Osteoblast (primary cell): ENCODE measurements at regions not wholly inside any gene's neighbourhood (a gene's known extent, or its start where the extent isn't known, plus 50 kb on each side); places are given as distances from the start of the nearest gene placed in this dataset.

ENCODE experiments used
- DNase-seq: peaks from one replicate; pipeline ENCODE4 v3.0.0; 2011; ENCODE audit warnings: low spot score, mixed read lengths; ENCODE audit not compliant: insufficient read length; ENCODE audit errors: missing footprints
- H2AFZ ChIP-seq: 2 replicates; pipeline ENCODE4 v1.6.0; 2011; ENCODE audit warnings: mild to moderate bottlenecking, low read length
- H3K27ac ChIP-seq: 2 replicates; pipeline ENCODE4 v1.5.1; 2011; ENCODE audit warnings: mild to moderate bottlenecking, low read depth, low read length, moderate library complexity
- H3K27me3 ChIP-seq: 2 replicates; pipeline ENCODE4 v1.6.0; 2012; ENCODE audit warnings: mild to moderate bottlenecking, control low read depth, inconsistent platforms, low read length, moderate library complexity; ENCODE audit not compliant: insufficient read depth
- H3K36me3 ChIP-seq: 2 replicates; pipeline ENCODE4 v1.5.1; 2011; ENCODE audit warnings: mild to moderate bottlenecking, low read length, control low read depth, moderate library complexity; ENCODE audit not compliant: insufficient read depth
- H3K4me1 ChIP-seq: 2 replicates; pipeline ENCODE4 v1.5.1; 2011; ENCODE audit warnings: mild to moderate bottlenecking, low read length, control low read depth, moderate library complexity; ENCODE audit not compliant: insufficient read depth
- H3K4me2 ChIP-seq: 2 replicates; pipeline ENCODE4 v1.6.0; 2011; ENCODE audit warnings: mild to moderate bottlenecking, low read length; ENCODE audit not compliant: insufficient read depth
- H3K4me3 ChIP-seq: fragments of 200-600 bp; sonication (generic); 3 replicates; pipeline ENCODE4 v1.5.1; 2012; ENCODE audit warnings: mild to moderate bottlenecking, low read length, inconsistent platforms; ENCODE audit not compliant: insufficient read depth
- H3K79me2 ChIP-seq: 2 replicates; pipeline ENCODE4 v1.6.0; 2012; ENCODE audit warnings: mild to moderate bottlenecking, low read length, control low read depth, inconsistent platforms; ENCODE audit not compliant: insufficient read depth
- H3K9me3 ChIP-seq: 2 replicates; pipeline ENCODE4 v1.5.1; 2011; ENCODE audit warnings: low read depth, low read length, control low read depth
- H4K20me1 ChIP-seq: 2 replicates; pipeline ENCODE4 v1.6.0; 2012; ENCODE audit warnings: mild to moderate bottlenecking, low read length, control low read depth; ENCODE audit not compliant: insufficient read depth
- CTCF ChIP-seq: IDR thresholded peaks from 2 replicates; pipeline ENCODE4 v1.5.1; 2011; ENCODE audit warnings: mild to moderate bottlenecking, low read depth, low read length, moderate library complexity; ENCODE audit errors: extremely low read depth

DNA sequence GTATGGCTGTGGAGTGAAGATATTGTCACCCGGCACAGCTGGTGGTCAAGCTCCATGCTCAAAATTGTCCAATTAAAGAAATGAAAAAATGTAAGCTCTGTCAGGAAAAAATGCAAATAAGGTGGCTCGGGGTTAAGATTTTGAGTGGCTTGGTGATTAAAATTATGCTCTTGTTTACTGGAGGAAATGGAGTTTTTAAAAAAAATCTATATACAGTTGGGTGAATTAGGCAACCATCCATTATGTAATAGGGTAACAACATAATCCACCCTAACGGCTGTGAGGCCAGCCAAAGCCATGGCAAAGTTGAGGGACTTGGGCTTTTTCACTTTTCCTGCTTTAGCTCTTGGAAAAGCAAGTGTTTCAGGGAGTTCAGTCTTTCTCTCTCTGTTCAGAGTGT, 260.8 kb upstream of the HABP2 start:
- H3K36me3 ChIP-seq, result no peaks in the 10 kb centered on the region
- DNase-seq, result no peak
- no peak overlapping the region for H2AFZ ChIP-seq
- TF ChIP-seq CTCF, result no peak
- H3K79me2 ChIP-seq, result no peaks in the 10 kb centered on the region
- H3K4me2 ChIP-seq, result no peak overlapping the region
- H3K9me3 ChIP-seq, result no peaks in the 10 kb centered on the region
- peaks cover 8% of the 10 kb centered on the region for H3K27me3 ChIP-seq
- H3K27ac ChIP-seq, result no peak overlapping the region
- no peaks in the 10 kb centered on the region for H3K4me1 ChIP-seq
- no peaks in the 10 kb centered on the region for H4K20me1 ChIP-seq
- H3K4me3 ChIP-seq, result no peak overlapping the region

DNA sequence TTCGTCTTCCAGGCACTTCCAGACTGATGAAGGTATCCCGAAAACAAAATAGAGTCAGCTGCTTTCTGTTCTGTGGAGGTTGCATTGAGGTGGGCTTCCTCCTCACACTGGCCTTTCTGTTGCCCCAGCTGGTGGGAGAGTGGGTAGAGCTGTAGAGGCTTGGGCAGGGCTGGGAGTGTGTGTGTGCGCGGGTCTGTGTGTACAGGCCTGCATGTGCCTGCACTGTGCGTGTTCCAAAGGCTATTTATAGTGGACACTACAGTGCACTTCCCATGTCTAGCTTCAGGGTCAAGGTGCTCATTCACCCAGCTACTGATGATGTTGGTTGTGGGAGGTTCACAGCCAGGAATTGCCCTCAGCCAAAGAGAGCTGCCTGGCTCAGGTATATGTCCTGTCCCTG, 260.1 kb upstream of the HABP2 start:
- H2AFZ ChIP-seq, result no peak overlapping the region
- H3K4me3 ChIP-seq, result no peak overlapping the region
- H3K36me3 ChIP-seq, result no peaks in the 10 kb centered on the region
- no peaks in the 10 kb centered on the region for H3K4me1 ChIP-seq
- H3K27ac ChIP-seq, result no peak overlapping the region
- DNase-seq, result no peak
- no peak for TF ChIP-seq CTCF
- no peaks in the 10 kb centered on the region for H4K20me1 ChIP-seq
- H3K4me2 ChIP-seq, result no peak overlapping the region
- peaks cover 7% of the 10 kb centered on the region for H3K27me3 ChIP-seq
- no peaks in the 10 kb centered on the region for H3K79me2 ChIP-seq
- no peaks in the 10 kb centered on the region for H3K9me3 ChIP-seq

DNA sequence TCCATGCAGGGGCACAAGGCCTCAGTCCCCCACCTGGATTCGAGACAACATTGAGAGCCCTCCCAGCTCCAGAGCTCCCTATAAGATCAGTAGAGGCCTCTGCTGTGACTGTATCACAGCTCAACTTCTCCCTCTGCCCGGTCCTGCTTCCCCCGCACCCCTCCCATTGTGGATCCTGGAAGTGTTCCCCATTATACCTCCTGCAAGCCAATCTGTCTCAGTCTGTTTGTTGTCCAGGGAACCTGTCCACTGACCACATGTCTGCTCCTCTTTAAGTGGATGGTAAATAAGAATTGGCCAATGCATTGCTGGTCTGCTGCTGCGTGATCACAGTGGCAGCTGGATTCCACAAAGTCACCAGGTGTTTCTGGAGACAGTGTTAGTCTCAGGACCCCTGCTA, 259.7 kb upstream of the HABP2 start:
- Histone ChIP-seq H3K4me3 (no peak overlapping the region), H3K4me2 (no peak overlapping the region), H4K20me1 (no peaks in the 10 kb centered on the region), H3K9me3 (no peaks in the 10 kb centered on the region), H3K4me1 (no peaks in the 10 kb centered on the region), H3K36me3 (no peaks in the 10 kb centered on the region), H3K27me3 (peaks cover 4% of the 10 kb centered on the region), H3K27ac (no peak overlapping the region), H3K79me2 (no peaks in the 10 kb centered on the region), H2AFZ (no peak overlapping the region)
- DNase-seq, result no peak
- no peak for TF ChIP-seq CTCF

DNA sequence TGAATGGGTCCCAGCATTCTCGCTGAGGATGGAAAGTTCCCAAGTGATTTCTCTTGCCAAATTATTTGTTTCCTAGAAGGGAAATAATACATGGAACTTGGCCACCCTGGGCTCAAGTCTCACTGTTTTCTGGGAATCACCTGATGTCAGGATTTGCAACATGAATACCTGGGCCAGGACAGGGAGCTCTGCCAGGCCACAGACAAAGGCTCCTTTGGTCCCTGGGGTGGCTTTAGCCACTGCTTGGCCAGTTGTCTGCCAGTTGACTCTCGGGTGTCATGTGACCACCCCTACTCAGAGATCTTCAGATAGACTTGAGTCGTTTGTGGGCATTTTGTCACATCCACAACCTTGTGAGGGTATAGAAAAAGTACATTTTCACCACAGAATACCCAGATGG, 258.0 kb upstream of the HABP2 start:
- Histone ChIP-seq H4K20me1 (no peaks in the 10 kb centered on the region), H3K36me3 (no peaks in the 10 kb centered on the region), H3K27me3 (peaks cover under 1% of the 10 kb centered on the region), H3K79me2 (no peaks in the 10 kb centered on the region), H3K27ac (no peak overlapping the region), H3K4me1 (no peaks in the 10 kb centered on the region), H3K4me2 (no peak overlapping the region), H3K4me3 (no peak overlapping the region), H2AFZ (no peak overlapping the region), H3K9me3 (no peaks in the 10 kb centered on the region)
- DNase-seq, result no peak
- no peak for TF ChIP-seq CTCF
